ENCODE measurements at regions not wholly inside any gene's neighbourhood (a gene's known extent, or its start where the extent isn't known, plus 50 kb on each side); places are given as distances from the start of the nearest gene placed in this dataset.

GRCh38 chr4:132564920-132565319, 584.2 kb upstream of the PCDH10 start:
- H3K36me3 ChIP-seq (ENCODE audit: control insufficient read depth in 1 of 2, insufficient read depth in 2 of 2, low read length in 2 of 2): no peaks in the 10 kb centered on the region
- no peaks in the 10 kb centered on the region for H4K20me1 ChIP-seq (ENCODE audit: insufficient read depth)
- no peak for DNase-seq (ENCODE audit: low read depth, low spot score)
- TF ChIP-seq CTCF (IDR thresholded peaks at IDR 0.05 in 2 of 3, conservative IDR thresholded peaks at IDR 0.05 in 1 of 3; ENCODE audit: borderline replicate concordance in 1 of 3, insufficient read depth in 1 of 3, low read depth in 2 of 3, low read length in 2 of 3): peak in 2 of 3 experiments; percentile 17 to 26; a peak in 2 of 6 replicates
- peak; percentile 5; the same call in 1 of the 2 replicates for TF ChIP-seq RAD21 (IDR thresholded peaks at IDR 0.05; ENCODE audit: low read depth)
- no peak for TF ChIP-seq CEBPB (IDR thresholded peaks at IDR 0.05; ENCODE audit: low read depth)
- no peak overlapping the region for H2AFZ ChIP-seq (ENCODE audit: low read depth, low read length, poor library complexity, severe bottlenecking)
- ChIA-PET RAD21 (ENCODE audit: low non-redundant PET in 1 of 2, low total read pairs in 2 of 2, uncharacterized antibody in 2 of 2, unreplicated experiment in 2 of 2) (no interaction called here), CTCF (interaction anchor here (0.9 kb wide), 1 partner anchor 9 kb away, joined by 3 read pairs; no protein-coding TSS in a partner anchor), POLR2A (no interaction called here)
- H3K4me1 ChIP-seq (ENCODE audit: control insufficient read depth in 1 of 2, insufficient read depth in 2 of 2, low read length in 2 of 2): no peaks in the 10 kb centered on the region
- intact Hi-C loops (cut with micrococcal nuclease): no loop called here
- no peak overlapping the region for H3K4me3 ChIP-seq (replicated peaks in 1 of 2; ENCODE audit: low read depth in 1 of 2, low read length in 2 of 2)
- no peaks in the 10 kb centered on the region for H3K9me3 ChIP-seq (ENCODE audit: control insufficient read depth in 1 of 2, insufficient read depth in 1 of 2, low read depth in 1 of 2, low read length in 2 of 2)
- no peaks in the 10 kb centered on the region for H3K9me2 ChIP-seq (ENCODE audit: insufficient read depth)
- ATAC-seq: peak; percentile 68
- H3K27ac ChIP-seq (ENCODE audit: low read depth, low read length): no peak overlapping the region
- no TSS peak for BruUV-seq (replicated peaks)
- H3K9ac ChIP-seq (ENCODE audit: low read length): no peak overlapping the region
- H3K4me2 ChIP-seq (ENCODE audit: low read length): no peak overlapping the region
- no peaks in the 10 kb centered on the region for H3K79me2 ChIP-seq (ENCODE audit: insufficient read depth, low read length)
- no peaks in the 10 kb centered on the region for H3K27me3 ChIP-seq (ENCODE audit: insufficient read depth, low read length)

- H2AFZ ChIP-seq (ENCODE audit: low read depth, low read length, poor library complexity, severe bottlenecking): no peak overlapping the region
- H3K4me3 ChIP-seq (replicated peaks in 1 of 2; ENCODE audit: low read depth in 1 of 2, low read length in 2 of 2): no peak overlapping the region
- no peak overlapping the region for H3K27ac ChIP-seq (ENCODE audit: low read depth, low read length)
- no peak overlapping the region for H3K9ac ChIP-seq (ENCODE audit: low read length)
- ChIA-PET RAD21 (ENCODE audit: low non-redundant PET in 1 of 2, low total read pairs in 2 of 2, uncharacterized antibody in 2 of 2, unreplicated experiment in 2 of 2) (no interaction called here), CTCF (interaction anchor here (0.9 kb wide), 1 partner anchor 8 kb away, joined by 3 read pairs; no protein-coding TSS in a partner anchor), POLR2A (no interaction called here)
- H3K9me3 ChIP-seq (ENCODE audit: control insufficient read depth in 1 of 2, insufficient read depth in 1 of 2, low read depth in 1 of 2, low read length in 2 of 2): no peaks in the 10 kb centered on the region
- no peak overlapping the region for H3K4me2 ChIP-seq (ENCODE audit: low read length)
- TF ChIP-seq SIN3A (IDR thresholded peaks at IDR 0.05; ENCODE audit: low read depth): no peak
- H3K27me3 ChIP-seq (ENCODE audit: insufficient read depth, low read length): no peaks in the 10 kb centered on the region
- intact Hi-C loops (cut with micrococcal nuclease): no loop called here
- no TSS peak for BruUV-seq (replicated peaks)
- no peaks in the 10 kb centered on the region for H3K9me2 ChIP-seq (ENCODE audit: insufficient read depth)
- ATAC-seq: no peak
- no peaks in the 10 kb centered on the region for H3K79me2 ChIP-seq (ENCODE audit: insufficient read depth, low read length)
- H4K20me1 ChIP-seq (ENCODE audit: insufficient read depth): no peaks in the 10 kb centered on the region
- DNase-seq (ENCODE audit: low read depth, low spot score): no peak
- H3K4me1 ChIP-seq (ENCODE audit: control insufficient read depth in 1 of 2, insufficient read depth in 2 of 2, low read length in 2 of 2): no peaks in the 10 kb centered on the region
- no peaks in the 10 kb centered on the region for H3K36me3 ChIP-seq (ENCODE audit: control insufficient read depth in 1 of 2, insufficient read depth in 2 of 2, low read length in 2 of 2)
These were observed 583.6 kb upstream of the PCDH10 start for GRCh38 chr4:132565542-132565941.
